ENCODE measurements at regions not wholly inside any gene's neighbourhood (a gene's known extent, or its start where the extent isn't known, plus 50 kb on each side); places are given as distances from the start of the nearest gene placed in this dataset.

DNA sequence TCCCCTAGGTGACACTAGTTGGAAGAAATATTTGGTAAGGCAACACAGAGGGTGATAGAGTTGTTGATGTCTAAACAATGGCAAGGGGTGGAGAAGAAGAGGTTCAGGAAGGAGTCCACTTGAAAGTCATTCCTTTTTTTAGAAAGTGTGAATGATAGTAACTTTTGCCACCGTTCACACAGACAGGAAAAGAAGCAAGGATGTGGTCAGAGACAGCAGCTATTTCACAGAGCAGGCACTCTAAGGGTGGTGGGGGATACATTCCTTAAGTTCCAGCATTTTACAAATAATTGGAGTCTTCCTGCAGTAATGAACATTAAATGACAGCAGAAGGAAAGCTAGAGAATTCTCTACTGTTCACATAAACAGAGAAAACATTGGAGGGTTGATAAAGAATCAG, 75.4 kb upstream of the ZNF385D start:
- Mint-ChIP-seq H3K36me3 (ENCODE audit: insufficient read depth in 1 of 3, low read depth in 3 of 3) (no peaks in the 10 kb centered on the region), H3K9me3 (no peaks in the 10 kb centered on the region), H3K4me1 (no peaks in the 10 kb centered on the region), H3K27ac (no peak overlapping the region), H3K4me3 (no peak overlapping the region), H3K27me3 (ENCODE audit: low read depth) (no peaks in the 10 kb centered on the region)
- Histone ChIP-seq H2BK120ac (ENCODE audit: low read depth, low read length, poor library complexity, severe bottlenecking) (no peak overlapping the region), H2AFZ (ENCODE audit: low read length) (no peak overlapping the region), H3K27ac (ENCODE audit: insufficient read length, low read depth, low read length) (no peak overlapping the region), H4K8ac (replicated peaks; ENCODE audit: insufficient read length, low read depth, low read length) (no peak overlapping the region), H3K79me2 (ENCODE audit: insufficient read depth, low read length) (no peaks in the 10 kb centered on the region), H2BK20ac (ENCODE audit: low read depth, low read length, poor library complexity, severe bottlenecking) (no peak overlapping the region), H3K23me2 (ENCODE audit: insufficient read length, low read depth, low read length, poor library complexity, severe bottlenecking) (no peaks in the 10 kb centered on the region), H2AK5ac (ENCODE audit: insufficient read length, low read length) (no peak overlapping the region), H3K18ac (ENCODE audit: insufficient read length, low read depth, low read length) (no peak overlapping the region), H3K14ac (ENCODE audit: insufficient read depth, low read length) (no peak overlapping the region), H3K9ac (ENCODE audit: extremely low read depth, insufficient read length, low read length) (no peak overlapping the region), H3K4me2 (ENCODE audit: insufficient read depth, insufficient read length, low read length) (no peak overlapping the region), H3K4ac (ENCODE audit: low read depth, low read length) (no peak overlapping the region), H3K23ac (ENCODE audit: insufficient read length, low read depth, low read length) (no peak overlapping the region), H3K27me3 (ENCODE audit: insufficient read depth, low read length) (no peaks in the 10 kb centered on the region), H2BK15ac (ENCODE audit: low read depth, low read length) (no peak overlapping the region), H3K4me1 (ENCODE audit: insufficient read depth, low read length) (no peaks in the 10 kb centered on the region), H3K79me1 (ENCODE audit: insufficient read depth, low read depth, low read length, poor library complexity, severe bottlenecking) (no peaks in the 10 kb centered on the region), H4K20me1 (ENCODE audit: control insufficient read depth, insufficient read depth, insufficient read length) (no peaks in the 10 kb centered on the region), H3T11ph (ENCODE audit: low read length) (no peak overlapping the region), H4K91ac (ENCODE audit: insufficient read length, low read depth, low read length) (no peak overlapping the region), H3K56ac (ENCODE audit: insufficient read length, low read depth, low read length) (no peak overlapping the region), H2BK12ac (ENCODE audit: insufficient read length, low read depth, low read length) (no peak overlapping the region), H2BK5ac (ENCODE audit: insufficient read length, low read length) (no peak overlapping the region), H3K9me3 (ENCODE audit: control insufficient read depth, low read depth, low read length) (no peaks in the 10 kb centered on the region), H4K5ac (ENCODE audit: insufficient read length, low read depth, low read length) (no peak overlapping the region)
- no peak for TF ChIP-seq CTCF (conservative IDR thresholded peaks at IDR 0.05)
- DNase-seq = no peak
- WGBS (ENCODE audit: extremely low coverage, insufficient read length, low lambda C conversion rate) = no CpG with 5 or more reads among the region's 1 CpG
